H54 (cell line): ENCODE measurements at regions not wholly inside any gene's neighbourhood (a gene's known extent, or its start where the extent isn't known, plus 50 kb on each side); places are given as distances from the start of the nearest gene placed in this dataset.

Experiments
- DNase-seq: peaks from one replicate; pipeline ENCODE4 v3.0.0; 2011; ENCODE audit warnings: low spot score, mixed read lengths; ENCODE audit not compliant: insufficient read length
- FAIRE-seq: peaks from 3 replicates; lab custom pipeline; 2011; peaks lifted over from hg19 to GRCh38; lab: Jason Lieb, UNC
- POLR2A ChIP-seq: IDR thresholded peaks from 2 replicates; pipeline ENCODE4 v1.6.1; 2011; ENCODE audit warnings: low read depth, mild to moderate bottlenecking, low read length

- TF ChIP-seq POLR2A, result no peak
- no peak for FAIRE-seq
- DNase-seq, result no peak
Observed at GRCh38 chr5:3004361-3005080, 253.0 kb upstream of the IRX2 start.

DNA sequence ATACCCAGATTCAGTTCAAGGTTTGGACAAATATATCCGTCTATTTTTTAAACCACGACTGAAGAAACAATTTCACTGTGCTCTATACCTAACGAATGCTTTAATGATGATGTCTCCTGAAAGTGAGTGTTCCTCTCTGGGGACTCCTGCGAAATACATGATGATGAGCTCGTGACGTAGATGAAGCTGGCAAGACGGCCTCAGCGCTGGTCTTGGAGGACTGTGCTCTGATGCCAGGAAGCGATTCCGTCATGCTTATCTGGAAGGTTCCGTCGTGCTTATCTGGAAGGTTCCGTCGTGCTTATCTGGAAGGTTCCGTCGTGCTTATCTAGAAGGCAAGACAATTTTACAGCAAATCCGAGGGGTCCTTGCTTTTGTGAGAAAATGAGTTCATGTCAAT is 250.8 kb upstream of the IRX2 start:
- DNase-seq (no peak), FAIRE-seq (no peak)
- no peak for TF ChIP-seq POLR2A

- TF ChIP-seq POLR2A, result no peak
- no peak for DNase-seq
- FAIRE-seq, result no peak
Observed at GRCh38 chr5:3000631-3001030, 249.2 kb upstream of the IRX2 start.

GRCh38 chr5:2999926-3000325 is 248.4 kb upstream of the IRX2 start:
- FAIRE-seq, result no peak
- DNase-seq, result no peak
- no peak for TF ChIP-seq POLR2A

GRCh38 chr5:2998106-2998505 is 246.6 kb upstream of the IRX2 start:
- FAIRE-seq (no peak), DNase-seq (no peak)
- TF ChIP-seq POLR2A, result no peak

DNA sequence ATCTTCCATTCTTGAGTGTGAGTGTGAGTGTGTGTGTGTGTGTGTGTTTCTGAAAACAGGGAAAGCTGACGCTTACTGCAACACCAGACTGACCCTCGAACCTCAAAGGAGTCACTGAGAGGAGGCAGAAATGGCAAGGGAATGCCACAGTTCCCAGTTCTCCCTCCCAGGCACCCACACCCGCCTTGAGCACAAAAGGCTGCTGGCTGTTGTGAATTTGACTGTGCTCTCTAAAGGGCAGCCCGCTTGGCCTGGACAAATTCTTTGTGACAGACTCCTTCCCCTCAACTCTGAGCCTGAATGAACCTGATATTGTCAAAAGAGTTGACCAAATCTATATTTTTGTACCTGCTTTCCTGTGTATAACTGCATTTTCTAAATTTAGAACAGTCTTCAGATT is 245.7 kb upstream of the IRX2 start:
- FAIRE-seq (no peak), DNase-seq (no peak)
- TF ChIP-seq POLR2A, result no peak

DNA sequence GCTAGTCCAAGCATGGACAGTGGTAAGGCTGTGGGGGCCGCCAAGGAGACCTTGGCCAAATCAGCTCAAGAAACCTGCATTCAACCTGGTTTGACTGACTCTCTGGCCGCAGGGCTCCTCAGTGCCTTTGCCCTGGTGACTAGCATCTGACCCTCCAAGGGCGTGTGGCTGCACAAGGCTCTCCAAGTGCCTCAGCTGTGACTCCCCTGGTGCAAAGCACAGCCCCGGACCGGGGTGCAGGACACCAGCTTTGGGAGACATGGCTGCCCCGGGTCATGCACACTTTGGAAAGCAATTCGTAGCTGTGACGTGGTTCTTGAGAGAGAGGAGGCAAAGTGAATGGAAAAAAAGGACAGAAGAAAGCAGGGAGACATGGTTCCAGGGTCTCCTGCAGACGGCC is 245.2 kb upstream of the IRX2 start:
- FAIRE-seq, result no peak
- TF ChIP-seq POLR2A, result no peak
- no peak for DNase-seq

DNA sequence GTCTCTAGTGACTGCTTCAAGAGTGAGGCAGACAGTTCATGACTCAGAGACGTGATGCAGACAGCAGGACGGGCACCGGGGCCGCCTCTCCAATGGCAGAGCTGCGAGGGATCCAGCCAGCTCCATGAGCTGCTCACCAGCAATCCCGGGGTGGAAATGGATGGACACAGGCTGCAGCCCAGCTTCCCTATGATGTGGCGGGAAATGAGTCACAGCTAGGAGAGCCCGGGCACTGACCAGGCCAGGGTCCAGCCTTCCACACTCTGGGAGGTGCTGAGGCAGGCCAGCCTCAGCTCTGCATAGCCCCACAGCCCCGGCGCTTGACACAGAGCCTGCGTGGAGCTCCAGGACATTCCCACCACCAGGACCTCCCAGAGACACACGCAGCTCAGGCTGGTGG is 244.8 kb upstream of the IRX2 start:
- no peak for TF ChIP-seq POLR2A
- DNase-seq (no peak), FAIRE-seq (no peak)

DNA sequence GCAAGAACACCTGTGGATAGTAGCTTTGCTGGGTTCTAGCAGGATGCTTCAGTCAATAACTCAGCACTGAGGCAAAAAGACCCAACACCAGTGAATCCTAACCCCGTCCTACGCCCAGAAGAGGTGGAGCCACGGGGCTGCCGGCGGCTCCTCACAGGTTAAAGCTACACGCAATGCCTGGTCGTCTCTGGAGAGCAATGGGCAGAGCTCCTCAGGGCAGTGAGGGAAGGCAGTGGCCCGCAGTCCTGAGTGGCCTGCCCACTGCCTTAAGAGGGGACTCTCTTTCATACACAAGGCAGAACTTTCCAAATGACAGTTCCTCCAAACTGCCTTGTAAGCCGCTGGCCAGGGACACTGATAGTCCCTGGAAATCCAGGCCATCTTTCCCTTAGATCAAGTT is 244.2 kb upstream of the IRX2 start:
- FAIRE-seq (no peak), DNase-seq (no peak)
- no peak for TF ChIP-seq POLR2A

- TF ChIP-seq POLR2A, result no peak
- FAIRE-seq (no peak), DNase-seq (no peak)
Observed at GRCh38 chr5:2995035-2995434, 243.6 kb upstream of the IRX2 start.

GRCh38 chr5:2993771-2994170 is 242.3 kb upstream of the IRX2 start:
- TF ChIP-seq POLR2A, result no peak
- DNase-seq, result no peak
- no peak for FAIRE-seq

- FAIRE-seq (no peak), DNase-seq (no peak)
- no peak for TF ChIP-seq POLR2A
Observed at GRCh38 chr5:2993301-2993700, 241.8 kb upstream of the IRX2 start.

GRCh38 chr5:2992806-2993205 is 241.3 kb upstream of the IRX2 start:
- no peak for TF ChIP-seq POLR2A
- no peak for DNase-seq
- FAIRE-seq, result no peak

DNA sequence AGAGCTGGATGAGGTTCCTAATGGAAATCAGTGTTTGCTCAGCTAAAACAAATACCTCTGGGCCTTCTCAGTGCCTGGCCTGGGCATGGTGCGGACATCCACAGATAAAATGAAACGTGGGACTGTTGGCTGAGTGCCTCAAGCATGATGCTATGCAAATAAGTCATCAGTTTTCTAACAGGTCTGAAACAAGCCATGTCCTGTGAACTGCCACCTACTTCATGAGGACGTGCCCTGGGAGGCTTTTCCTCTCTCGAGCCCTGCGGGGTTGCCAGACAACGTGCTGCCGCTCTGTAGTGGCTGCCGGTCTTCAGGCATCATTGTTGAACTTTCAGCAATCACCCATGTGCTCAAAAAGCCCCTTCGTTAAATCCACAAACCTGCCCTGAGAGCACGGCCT is 240.4 kb upstream of the IRX2 start:
- no peak for FAIRE-seq

DNA sequence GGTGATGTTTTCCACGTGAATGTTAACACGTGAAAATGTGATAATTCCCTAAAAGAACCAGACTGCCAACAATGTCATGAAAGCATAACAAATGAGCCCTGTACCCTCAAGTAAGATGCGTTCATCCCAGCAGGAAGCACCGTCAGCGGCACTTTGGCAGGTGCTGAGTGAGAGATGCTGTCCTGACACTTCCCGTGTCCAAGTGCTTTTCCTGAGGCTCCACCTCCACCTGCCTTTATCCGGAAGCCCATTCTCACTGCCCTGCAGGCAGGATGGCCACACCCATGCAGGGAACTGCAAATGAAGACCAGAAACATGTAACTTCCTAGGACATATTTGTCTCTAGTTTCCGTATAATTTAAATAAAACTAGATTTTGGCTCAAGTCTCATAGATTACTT is 238.0 kb upstream of the IRX2 start:
- FAIRE-seq (no peak), DNase-seq (no peak)
- no peak for TF ChIP-seq POLR2A

More for the DNA sequence above, 240.4 kb upstream of the IRX2 start:
- no peak for DNase-seq
- no peak for TF ChIP-seq POLR2A
